T-cell (primary cell): ENCODE measurements at regions not wholly inside any gene's neighbourhood (a gene's known extent, or its start where the extent isn't known, plus 50 kb on each side); places are given as distances from the start of the nearest gene placed in this dataset.

Source experiments
- ATAC-seq, 4 experiments: fragments of 200-7000 bp in 3 of 4; fragments of 150-1000 bp in 1 of 4; cut with Tn5 transposase; replicated peaks in 1 of 4; 1 replicate in 3 of 4; 2 replicates in 1 of 4; pipeline ENCODE4 v1.10.0; 2021; ENCODE audit warnings: moderate library complexity in 3 of 4, mild to moderate bottlenecking in 2 of 4, moderate number of reproducible peaks in 1 of 4
- CTCF ChIA-PET, 2 donors: fragments of 300-600 bp; sonication (Branson Sonifier 250); formaldehyde crosslinking; loops; one replicate each; lab custom pipeline; 2022; ENCODE audit warnings: antibody characterized with exemption in 2 of 2; lab: Charles Lee
- POLR2A ChIA-PET, 2 donors: fragments of 300-600 bp; sonication (Branson Sonifier 250); formaldehyde crosslinking; loops; one replicate each; lab custom pipeline; 2022; ENCODE audit warnings: antibody characterized with exemption in 2 of 2; lab: Charles Lee
- DNase-seq, 35 experiments: peaks; one replicate each; pipeline versions ENCODE4 v3.0.0 to v3.0.0-alpha.2; 2013 to 2023
- H3K27ac ChIP-seq: one replicate; pipeline ENCODE4 v1.5.1; 2013; ENCODE audit warnings: low read length
- H3K27me3 ChIP-seq, 2 experiments: replicated peaks in 1 of 2; 1 replicate in 1 of 2; 2 replicates in 1 of 2; pipeline versions ENCODE4 v1.6.1 to v1.7.0; 2013; ENCODE audit warnings: low read length in 1 of 2, mixed read lengths in 1 of 2; ENCODE audit not compliant: control insufficient read depth in 2 of 2, insufficient read depth in 2 of 2; ENCODE audit errors: extremely low read depth in 1 of 2
- H3K36me3 ChIP-seq, 2 donors: 1 replicate in 1 of 2; 2 replicates in 1 of 2; pipeline versions ENCODE4 v1.6.1 to v1.7.0; 2013; ENCODE audit warnings: low read length in 1 of 2; ENCODE audit not compliant: control insufficient read depth in 2 of 2, insufficient read depth in 1 of 2; ENCODE audit errors: extremely low read depth in 1 of 2
- H3K4me1 ChIP-seq, 2 experiments: 1 replicate in 1 of 2; 2 replicates in 1 of 2; pipeline versions ENCODE4 v1.6.1 to v1.7.0; 2013; ENCODE audit warnings: low read length in 2 of 2, mixed read lengths in 1 of 2; ENCODE audit not compliant: insufficient read depth in 2 of 2, control insufficient read depth in 1 of 2; ENCODE audit errors: extremely low read depth in 1 of 2
- H3K4me3 ChIP-seq, 2 donors: 1 replicate in 1 of 2; 2 replicates in 1 of 2; pipeline versions ENCODE4 v1.5.1 to v1.7.0; 2013; ENCODE audit warnings: mild to moderate bottlenecking in 2 of 2, low read length in 1 of 2, moderate library complexity in 1 of 2; ENCODE audit not compliant: control insufficient read depth in 1 of 2; ENCODE audit errors: extremely low read depth in 1 of 2
- H3K9me3 ChIP-seq: 2 replicates; pipeline ENCODE4 v1.7.0; 2013
- H3K27ac Mint-ChIP-seq, 2 donors: one replicate each; pipeline ENCODE4 v1.8.0; 2020 to 2021; ENCODE audit warnings: mild to moderate bottlenecking in 2 of 2, mixed read lengths in 2 of 2
- H3K27me3 Mint-ChIP-seq, 2 donors: one replicate each; pipeline ENCODE4 v1.8.0; 2021 to 2022; ENCODE audit warnings: mixed read lengths in 2 of 2
- H3K36me3 Mint-ChIP-seq: one replicate; pipeline ENCODE4 v1.8.0; 2021; ENCODE audit warnings: mixed read lengths
- H3K4me1 Mint-ChIP-seq, 3 donors: one replicate each; pipeline ENCODE4 v1.8.0; 2020 to 2022; ENCODE audit warnings: mixed read lengths in 3 of 3, mild to moderate bottlenecking in 1 of 3
- H3K4me3 Mint-ChIP-seq, 3 donors: one replicate each; pipeline ENCODE4 v1.8.0; 2020 to 2022; ENCODE audit warnings: mild to moderate bottlenecking in 3 of 3, mixed read lengths in 3 of 3, moderate library complexity in 3 of 3
- H3K9me3 Mint-ChIP-seq, 3 donors: one replicate each; pipeline ENCODE4 v1.8.0; 2020 to 2022; ENCODE audit warnings: mixed read lengths in 3 of 3
- WGBS: methylation state at CpG from one replicate; pipeline ENCODE4 v1.1.5; 2013; ENCODE audit warnings: missing lambda C conversion rate; ENCODE audit not compliant: insufficient coverage; 5-methylcytosine and 5-hydroxymethylcytosine counted together

GRCh38 chr9:13718539-13718938 lies 439.0 kb upstream of the MPDZ start:
- no peak overlapping the region for H3K4me3 ChIP-seq
- H3K36me3 ChIP-seq, result no peaks in the 10 kb centered on the region
- H3K36me3 Mint-ChIP-seq, result no peaks in the 10 kb centered on the region
- no peaks in the 10 kb centered on the region for H3K27me3 ChIP-seq
- peaks cover 0 to 5% (median 2%) of the 10 kb centered on the region in 3 donors for H3K9me3 Mint-ChIP-seq
- ChIA-PET POLR2A (no interaction called here), CTCF (no interaction called here)
- H3K27me3 Mint-ChIP-seq, result no peaks in the 10 kb centered on the region
- H3K4me1 Mint-ChIP-seq, result no peaks in the 10 kb centered on the region
- H3K4me1 ChIP-seq, result no peaks in the 10 kb centered on the region
- WGBS, result no CpG with 5 or more reads among the region's 5 CpGs
- no peak overlapping the region for H3K27ac Mint-ChIP-seq
- ATAC-seq (no peak), DNase-seq (no peak)
- no peak overlapping the region for H3K4me3 Mint-ChIP-seq
- no peaks in the 10 kb centered on the region for H3K9me3 ChIP-seq
- H3K27ac ChIP-seq, result no peak overlapping the region

DNA sequence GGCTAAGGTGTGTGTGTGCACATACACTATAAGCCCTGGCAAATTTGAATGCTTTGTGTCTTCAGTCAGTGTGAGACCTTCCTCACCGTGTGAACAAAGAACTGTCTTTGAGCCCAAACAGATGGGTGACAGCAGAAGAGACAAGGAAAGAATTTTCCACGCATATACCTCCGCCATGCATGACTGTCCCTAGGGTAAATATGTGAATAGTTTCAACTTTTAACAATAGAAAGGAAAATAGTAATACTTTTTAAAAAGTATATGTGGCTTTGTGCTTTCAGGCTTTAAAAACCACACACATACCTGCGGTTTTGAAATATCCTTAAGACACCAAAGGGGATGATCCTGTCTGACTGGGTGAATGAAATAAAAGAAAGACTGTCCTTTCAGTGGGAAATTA lies 438.6 kb upstream of the MPDZ start:
- Mint-ChIP-seq H3K4me3 (no peak overlapping the region), H3K9me3 (peaks cover 0 to 4% (median 0%) of the 10 kb centered on the region in 3 donors), H3K4me1 (no peaks in the 10 kb centered on the region), H3K27ac (no peak overlapping the region), H3K27me3 (no peaks in the 10 kb centered on the region), H3K36me3 (no peaks in the 10 kb centered on the region)
- ChIA-PET POLR2A (no interaction called here), CTCF (no interaction called here)
- 100% methylated on average over 1 of the region's 4 CpGs for WGBS
- DNase-seq, result no peak
- H3K4me1 ChIP-seq, result no peaks in the 10 kb centered on the region
- no peak for ATAC-seq
- no peak overlapping the region for H3K4me3 ChIP-seq
- no peak overlapping the region for H3K27ac ChIP-seq
- no peaks in the 10 kb centered on the region for H3K27me3 ChIP-seq
- no peaks in the 10 kb centered on the region for H3K36me3 ChIP-seq
- no peaks in the 10 kb centered on the region for H3K9me3 ChIP-seq

GRCh38 chr9:13717322-13718054 lies 438.0 kb upstream of the MPDZ start:
- H3K4me3 ChIP-seq, result no peak overlapping the region
- H3K27ac ChIP-seq, result no peak overlapping the region
- ChIA-PET CTCF (no interaction called here), POLR2A (no interaction called here)
- H3K36me3 Mint-ChIP-seq, result no peaks in the 10 kb centered on the region
- DNase-seq (no peak), ATAC-seq (no peak)
- H3K27ac Mint-ChIP-seq, result no peak overlapping the region
- peaks cover 0 to 4% (median 0%) of the 10 kb centered on the region in 3 donors for H3K9me3 Mint-ChIP-seq
- no peaks in the 10 kb centered on the region for H3K4me1 Mint-ChIP-seq
- no peak overlapping the region for H3K4me3 Mint-ChIP-seq
- no peaks in the 10 kb centered on the region for H3K36me3 ChIP-seq
- H3K4me1 ChIP-seq, result no peaks in the 10 kb centered on the region
- no peaks in the 10 kb centered on the region for H3K27me3 ChIP-seq
- H3K27me3 Mint-ChIP-seq, result no peaks in the 10 kb centered on the region
- no peaks in the 10 kb centered on the region for H3K9me3 ChIP-seq
- 48% methylated on average over 3 of the region's 3 CpGs for WGBS

GRCh38 chr9:13716601-13717321 lies 437.3 kb upstream of the MPDZ start:
- ATAC-seq, result no peak
- H3K4me3 Mint-ChIP-seq, result no peak overlapping the region
- H3K27ac Mint-ChIP-seq, result no peak overlapping the region
- no peaks in the 10 kb centered on the region for H3K4me1 Mint-ChIP-seq
- no peaks in the 10 kb centered on the region for H3K27me3 ChIP-seq
- H3K4me1 ChIP-seq, result no peaks in the 10 kb centered on the region
- peaks cover 0 to 6% (median 0%) of the 10 kb centered on the region in 3 donors for H3K9me3 Mint-ChIP-seq
- WGBS, result 66% methylated on average over 2 of the region's 6 CpGs
- H3K27ac ChIP-seq, result no peak overlapping the region
- no peaks in the 10 kb centered on the region for H3K36me3 Mint-ChIP-seq
- H3K27me3 Mint-ChIP-seq, result no peaks in the 10 kb centered on the region
- no peaks in the 10 kb centered on the region for H3K36me3 ChIP-seq
- no peak overlapping the region for H3K4me3 ChIP-seq
- ChIA-PET POLR2A (no interaction called here), CTCF (no interaction called here)
- no peak for DNase-seq
- H3K9me3 ChIP-seq, result no peaks in the 10 kb centered on the region

GRCh38 chr9:13716090-13716489 lies 436.6 kb upstream of the MPDZ start:
- ATAC-seq (no peak), DNase-seq (no peak)
- no peak overlapping the region for H3K27ac ChIP-seq
- no CpG with 5 or more reads among the region's 1 CpG for WGBS
- no peak overlapping the region for H3K4me3 ChIP-seq
- H3K27me3 ChIP-seq, result no peaks in the 10 kb centered on the region
- H3K9me3 ChIP-seq, result no peaks in the 10 kb centered on the region
- ChIA-PET POLR2A (no interaction called here), CTCF (no interaction called here)
- no peaks in the 10 kb centered on the region for H3K4me1 ChIP-seq
- no peaks in the 10 kb centered on the region for H3K4me1 Mint-ChIP-seq
- H3K36me3 ChIP-seq, result no peaks in the 10 kb centered on the region
- H3K27me3 Mint-ChIP-seq, result no peaks in the 10 kb centered on the region
- H3K36me3 Mint-ChIP-seq, result no peaks in the 10 kb centered on the region
- H3K27ac Mint-ChIP-seq, result no peak overlapping the region
- H3K9me3 Mint-ChIP-seq, result peaks cover 0 to 6% (median 0%) of the 10 kb centered on the region in 3 donors
- H3K4me3 Mint-ChIP-seq, result no peak overlapping the region

- H3K27ac ChIP-seq, result no peak overlapping the region
- ATAC-seq (no peak), DNase-seq (no peak)
- no peaks in the 10 kb centered on the region for H3K27me3 Mint-ChIP-seq
- H3K9me3 ChIP-seq, result no peaks in the 10 kb centered on the region
- no peaks in the 10 kb centered on the region for H3K4me1 Mint-ChIP-seq
- H3K27me3 ChIP-seq, result no peaks in the 10 kb centered on the region
- no peaks in the 10 kb centered on the region for H3K36me3 ChIP-seq
- H3K4me1 ChIP-seq, result no peaks in the 10 kb centered on the region
- H3K4me3 Mint-ChIP-seq, result no peak overlapping the region
- H3K36me3 Mint-ChIP-seq, result no peaks in the 10 kb centered on the region
- CTCF ChIA-PET, result no interaction called here
- H3K4me3 ChIP-seq, result no peak overlapping the region
- no CpG with 5 or more reads among the region's 1 CpG for WGBS
- peaks cover 3 to 8% (median 3%) of the 10 kb centered on the region in 3 donors for H3K9me3 Mint-ChIP-seq
- H3K27ac Mint-ChIP-seq, result no peak overlapping the region
- POLR2A ChIA-PET, result no interaction called here
These were observed 435.9 kb upstream of the MPDZ start for GRCh38 chr9:13715430-13715829.
